NCI-H146 treated with DMSO at 0.1 percent for 48 hours (cell line): ENCODE measurements at regions not wholly inside any gene's neighbourhood (a gene's known extent, or its start where the extent isn't known, plus 50 kb on each side); places are given as distances from the start of the nearest gene placed in this dataset.
"Not testable (repeated sequence)": the region's sequence is repeated elsewhere in the genome, so short reads cannot be mapped to it uniquely, and the experiment has no call there.

Experiments used
- DNase-seq: peaks from one replicate; lab custom pipeline; 2025; ENCODE audit not compliant: unreplicated experiment; lab: John Stamatoyannopoulos, UW

GRCh38 chr14:55891692-55892091, 226.5 kb upstream of the PELI2 start:
- no peak for DNase-seq

GRCh38 chr14:55892906-55893305, 225.3 kb upstream of the PELI2 start:
- no peak for DNase-seq

- no peak for DNase-seq
These were observed 224.5 kb upstream of the PELI2 start for GRCh38 chr14:55893705-55894104.

GRCh38 chr14:55897031-55897430, 221.2 kb upstream of the PELI2 start:
- DNase-seq: no peak

GRCh38 chr14:55898938-55899337, 219.3 kb upstream of the PELI2 start:
- DNase-seq: no peak

GRCh38 chr14:55899531-55899930, 218.7 kb upstream of the PELI2 start:
- no peak for DNase-seq

GRCh38 chr14:55900749-55901148, 217.5 kb upstream of the PELI2 start:
- no peak for DNase-seq

GRCh38 chr14:55901291-55901690, 216.9 kb upstream of the PELI2 start:
- DNase-seq: no peak

- no peak for DNase-seq
These were observed 216.0 kb upstream of the PELI2 start for GRCh38 chr14:55902241-55902640.

GRCh38 chr14:55904086-55904485, 214.1 kb upstream of the PELI2 start:
- DNase-seq: no peak

GRCh38 chr14:55908106-55908505, 210.1 kb upstream of the PELI2 start:
- DNase-seq: no peak

- no peak for DNase-seq
These were observed 208.3 kb upstream of the PELI2 start for GRCh38 chr14:55909879-55910278.

GRCh38 chr14:55910601-55911243, 207.5 kb upstream of the PELI2 start:
- no peak for DNase-seq

GRCh38 chr14:55911776-55912175, 206.4 kb upstream of the PELI2 start:
- DNase-seq: no peak

- no peak for DNase-seq
These were observed 205.9 kb upstream of the PELI2 start for GRCh38 chr14:55912344-55912743.

- no peak for DNase-seq
These were observed 204.7 kb upstream of the PELI2 start for GRCh38 chr14:55913324-55914025.

- DNase-seq: no peak
These were observed 203.4 kb upstream of the PELI2 start for GRCh38 chr14:55914771-55915170.

- DNase-seq: no peak
These were observed 202.8 kb upstream of the PELI2 start for GRCh38 chr14:55915456-55915855.

GRCh38 chr14:55919800-55920199, 198.4 kb upstream of the PELI2 start:
- not testable (repeated sequence) for DNase-seq

GRCh38 chr14:55921511-55921910, 196.7 kb upstream of the PELI2 start:
- peak; percentile 71 for DNase-seq

GRCh38 chr14:55926007-55926406, 192.2 kb upstream of the PELI2 start:
- peak; percentile 87 for DNase-seq

- no peak for DNase-seq
These were observed 191.2 kb upstream of the PELI2 start for GRCh38 chr14:55927028-55927427.

- DNase-seq: no peak
These were observed 189.9 kb upstream of the PELI2 start for GRCh38 chr14:55928276-55928675.
